GM12878 (cell line): ENCODE measurements at regions not wholly inside any gene's neighbourhood (a gene's known extent, or its start where the extent isn't known, plus 50 kb on each side); places are given as distances from the start of the nearest gene placed in this dataset.

Source experiments
- ATAC-seq: fragments of 200-7000 bp; cut with Tn5 transposase; 3 replicates; pipeline ENCODE4 v1.9.1; 2020; ENCODE audit warnings: mild to moderate bottlenecking, moderate library complexity
- BruUV-seq: library from RNA; stranded (reverse); fragments of 400-500 nt; replicated peaks from 2 replicates; lab custom pipeline; 2021; lab: Mats Ljungman, UMichigan
- CTCF ChIA-PET: fragments of 300-600 bp; sonication (Branson Sonifier 250); formaldehyde crosslinking; extraction: SDS; loops from one replicate; lab custom pipeline; 2021; ENCODE audit warnings: inconsistent platforms; lab: Yijun Ruan, JAX
- POLR2A ChIA-PET: fragments of 350-600 bp; formaldehyde crosslinking; extraction: SDS; loops from one replicate; lab custom pipeline; 2021; ENCODE audit warnings: inconsistent platforms; lab: Charles Lee
- RAD21 ChIA-PET: fragments of 300-600 bp; sonication (Branson Sonifier 250); formaldehyde crosslinking; loops from one replicate; lab custom pipeline; 2023; ENCODE audit warnings: antibody characterized with exemption; ENCODE audit not compliant: unreplicated experiment; lab: Charles Lee
- SMC1A ChIA-PET: fragments of 300-600 bp; sonication (Branson Sonifier 250); formaldehyde crosslinking; loops from one replicate; lab custom pipeline; 2023; ENCODE audit not compliant: unreplicated experiment, uncharacterized antibody; lab: Charles Lee
- DNase-seq: peaks from one replicate; pipeline ENCODE4 v3.0.0-alpha.2; 2011; ENCODE audit warnings: low read depth, low spot score
- FAIRE-seq: peaks from 3 replicates; lab custom pipeline; 2011; peaks lifted over from hg19 to GRCh38; lab: Jason Lieb, UNC
- H2AFZ ChIP-seq: 2 replicates; pipeline ENCODE4 v1.6.0; 2011; ENCODE audit warnings: low read depth, low read length, control low read depth; ENCODE audit not compliant: control insufficient read depth
- H3K27ac ChIP-seq: 2 replicates; pipeline ENCODE4 v1.5.1; 2011; ENCODE audit warnings: control low read depth; ENCODE audit not compliant: control insufficient read depth, insufficient read depth
- H3K27me3 ChIP-seq, 2 experiments: replicated peaks in 1 of 2; 2 replicates each; pipeline versions ENCODE4 v1.6.0 to v1.6.1; 2011; ENCODE audit warnings: low read length in 1 of 2; ENCODE audit not compliant: control insufficient read depth in 2 of 2, insufficient read depth in 2 of 2
- H3K36me3 ChIP-seq, 2 experiments: 2 replicates each; pipeline ENCODE4 v1.5.1; 2011; ENCODE audit warnings: low read length in 1 of 2; ENCODE audit not compliant: control insufficient read depth in 2 of 2, insufficient read depth in 2 of 2
- H3K4me1 ChIP-seq: 2 replicates; pipeline ENCODE4 v1.6.1; 2011; ENCODE audit warnings: mild to moderate bottlenecking, low read length, moderate library complexity, mixed read lengths; ENCODE audit not compliant: control insufficient read depth, insufficient read depth
- H3K4me2 ChIP-seq: 2 replicates; pipeline ENCODE4 v1.6.0; 2011; ENCODE audit warnings: control low read depth; ENCODE audit not compliant: control insufficient read depth, insufficient read depth
- H3K4me3 ChIP-seq: fragments of 200-600 bp; sonication (generic); 2 replicates; pipeline ENCODE4 v1.5.1; 2016
- H3K79me2 ChIP-seq: 2 replicates; pipeline ENCODE4 v1.6.0; 2011; ENCODE audit warnings: low read length; ENCODE audit not compliant: control insufficient read depth, insufficient read depth
- H3K9ac ChIP-seq: 2 replicates; pipeline ENCODE4 v1.8.0; 2011; ENCODE audit warnings: low read length, control low read depth, mixed read lengths; ENCODE audit not compliant: control insufficient read depth, insufficient read depth
- H3K9me3 ChIP-seq: replicated peaks from 3 replicates; pipeline ENCODE4 v1.5.1; 2011; ENCODE audit warnings: mild to moderate bottlenecking, low read length; ENCODE audit not compliant: control insufficient read depth, insufficient read depth
- H4K20me1 ChIP-seq: 2 replicates; pipeline ENCODE4 v1.6.0; 2011; ENCODE audit not compliant: control insufficient read depth, insufficient read depth
- CHD2 ChIP-seq: IDR thresholded peaks from 2 replicates; pipeline ENCODE4 v1.6.1; 2011; ENCODE audit warnings: low read depth, low read length, improper control_type of control experiment, borderline replicate concordance
- EED ChIP-seq: sonication (generic); IDR thresholded peaks from 2 replicates; pipeline ENCODE4 v1.6.1; 2016; ENCODE audit warnings: antibody characterized with exemption, low read depth
- ESRRA ChIP-seq: IDR thresholded peaks from 2 replicates; pipeline ENCODE4 v1.6.1; 2012; ENCODE audit warnings: mild to moderate bottlenecking, low read length, improper control_type of control experiment
- IKZF2 ChIP-seq, 2 experiments: fragments of 450-650 bp; IDR thresholded peaks; 2 replicates each; pipeline ENCODE4 v1.6.1; 2017; ENCODE audit warnings: mild to moderate bottlenecking in 2 of 2, moderate library complexity in 2 of 2
- JUNB ChIP-seq: IDR thresholded peaks from 2 replicates; pipeline ENCODE4 v1.6.1; 2016; ENCODE audit warnings: antibody characterized with exemption, mild to moderate bottlenecking
- PAX8 ChIP-seq: fragments of 450-650 bp; IDR thresholded peaks from 2 replicates; pipeline ENCODE4 v1.6.1; 2017; ENCODE audit warnings: mild to moderate bottlenecking, moderate library complexity
- POLR2A ChIP-seq: IDR thresholded peaks from 2 replicates; pipeline ENCODE4 v1.6.1; 2011; ENCODE audit warnings: low read depth, mild to moderate bottlenecking, low read length
- SIX5 ChIP-seq: IDR thresholded peaks from 2 replicates; pipeline ENCODE4 v1.6.1; 2011; ENCODE audit warnings: mild to moderate bottlenecking, low read depth, low read length, moderate library complexity; ENCODE audit not compliant: severe bottlenecking
- TAF1 ChIP-seq: IDR thresholded peaks from 2 replicates; pipeline ENCODE4 v1.6.1; 2011; ENCODE audit warnings: mild to moderate bottlenecking, low read depth, low read length, borderline replicate concordance
- TCF3 ChIP-seq: IDR thresholded peaks from 2 replicates; pipeline ENCODE4 v1.6.1; 2012; ENCODE audit warnings: low read depth, mild to moderate bottlenecking, low read length, borderline replicate concordance; ENCODE audit not compliant: insufficient read depth
- TCF7 ChIP-seq: IDR thresholded peaks from 2 replicates; pipeline ENCODE4 v1.6.1; 2014; ENCODE audit warnings: antibody characterized with exemption, borderline replicate concordance
- YY1 ChIP-seq: IDR thresholded peaks from 2 replicates; pipeline ENCODE4 v1.6.1; 2011; ENCODE audit warnings: low read depth, mild to moderate bottlenecking, low read length
- ZNF622 ChIP-seq: fragments of 450-650 bp; IDR thresholded peaks from 2 replicates; pipeline ENCODE4 v1.6.1; 2017; ENCODE audit warnings: mild to moderate bottlenecking, inconsistent platforms
- whole genome bisulfite sequencing: methylation state at CpG from one replicate; pipeline ENCODE4 v1.1.6; 2016; ENCODE audit warnings: low lambda C conversion rate; ENCODE audit not compliant: insufficient replicate concordance, insufficient coverage; ENCODE audit errors: missing lambda C conversion rate; 5-methylcytosine and 5-hydroxymethylcytosine counted together
- in situ Hi-C: fragments of 300-500 bp; cut with MboI; formaldehyde crosslinking; loops from 9 replicates; pipeline ENCODE4 v1.14.3; 2018; ENCODE audit warnings: mixed read lengths
- intact Hi-C: fragments of 100-400 bp; cut with micrococcal nuclease; formaldehyde crosslinking; loops from one replicate; pipeline ENCODE4 v1.14.2; 2022; ENCODE audit not compliant: unreplicated experiment
- TF ChIP-seq, protein P1 (sequence below), 3 experiments: IDR thresholded peaks in 2 of 3; conservative IDR thresholded peaks in 1 of 3; 2 replicates each; pipeline ENCODE4 v1.5.1; 2011; ENCODE audit warnings: low read depth in 3 of 3, low read length in 3 of 3, mild to moderate bottlenecking in 3 of 3, control low read depth in 2 of 3, moderate library complexity in 2 of 3, inconsistent platforms in 1 of 3, mixed read lengths in 1 of 3; ENCODE audit not compliant: control insufficient read depth in 2 of 3, insufficient read depth in 1 of 3; ENCODE audit errors: extremely low read depth in 1 of 3
- TF ChIP-seq, protein P2 (sequence below): fragments of 450-650 bp; IDR thresholded peaks from 2 replicates; pipeline ENCODE4 v1.6.1; 2016; ENCODE audit warnings: mild to moderate bottlenecking
- TF ChIP-seq, protein P3 (sequence below): fragments of 450-650 bp; IDR thresholded peaks from 2 replicates; pipeline ENCODE4 v1.6.1; 2017; ENCODE audit warnings: mild to moderate bottlenecking
- TF ChIP-seq, protein P4 (sequence below): fragments of 450-650 bp; IDR thresholded peaks from 2 replicates; pipeline ENCODE4 v1.6.1; 2018; ENCODE audit warnings: mild to moderate bottlenecking, low read depth, moderate library complexity; ENCODE audit not compliant: partially characterized antibody

- ATAC-seq, result no peak
Measured at GRCh38 chr20:40444516-40444915, 244.5 kb downstream of the MAFB start.

More at GRCh38 chr20:40444516-40444915, 244.5 kb downstream of the MAFB start:
- in situ Hi-C loops (no loop called here), intact Hi-C loops (no loop called here)
- SMC1A ChIA-PET, result no interaction called here
- Histone ChIP-seq H3K4me3 (no peak overlapping the region), H3K36me3 (no peaks in the 10 kb centered on the region), H3K9ac (no peak overlapping the region), H3K27ac (no peak overlapping the region), H2AFZ (no peak overlapping the region), H4K20me1 (no peaks in the 10 kb centered on the region), H3K9me3 (no peaks in the 10 kb centered on the region), H3K79me2 (no peaks in the 10 kb centered on the region), H3K4me2 (no peak overlapping the region), H3K27me3 (no peaks in the 10 kb centered on the region; a peak in 1 of 4 replicates), H3K4me1 (no peaks in the 10 kb centered on the region)
- TF ChIP-seq TCF3 (no peak), POLR2A (no peak), IKZF2 (IDR thresholded peaks at IDR 0.05) (no peak), TCF7 (no peak), SIX5 (no peak), PAX8 (no peak), CHD2 (no peak), TAF1 (no peak), ESRRA (no peak), YY1 (no peak), JUNB (no peak), ZNF622 (no peak), EED (no peak)
- TF ChIP-seq, protein P1, sequence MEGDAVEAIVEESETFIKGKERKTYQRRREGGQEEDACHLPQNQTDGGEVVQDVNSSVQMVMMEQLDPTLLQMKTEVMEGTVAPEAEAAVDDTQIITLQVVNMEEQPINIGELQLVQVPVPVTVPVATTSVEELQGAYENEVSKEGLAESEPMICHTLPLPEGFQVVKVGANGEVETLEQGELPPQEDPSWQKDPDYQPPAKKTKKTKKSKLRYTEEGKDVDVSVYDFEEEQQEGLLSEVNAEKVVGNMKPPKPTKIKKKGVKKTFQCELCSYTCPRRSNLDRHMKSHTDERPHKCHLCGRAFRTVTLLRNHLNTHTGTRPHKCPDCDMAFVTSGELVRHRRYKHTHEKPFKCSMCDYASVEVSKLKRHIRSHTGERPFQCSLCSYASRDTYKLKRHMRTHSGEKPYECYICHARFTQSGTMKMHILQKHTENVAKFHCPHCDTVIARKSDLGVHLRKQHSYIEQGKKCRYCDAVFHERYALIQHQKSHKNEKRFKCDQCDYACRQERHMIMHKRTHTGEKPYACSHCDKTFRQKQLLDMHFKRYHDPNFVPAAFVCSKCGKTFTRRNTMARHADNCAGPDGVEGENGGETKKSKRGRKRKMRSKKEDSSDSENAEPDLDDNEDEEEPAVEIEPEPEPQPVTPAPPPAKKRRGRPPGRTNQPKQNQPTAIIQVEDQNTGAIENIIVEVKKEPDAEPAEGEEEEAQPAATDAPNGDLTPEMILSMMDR (IDR thresholded peaks at IDR 0.05 in 2 of 3, conservative IDR thresholded peaks at IDR 0.05 in 1 of 3; ENCODE audit: control insufficient read depth in 2 of 3, extremely low read depth in 1 of 3, insufficient read depth in 1 of 3, low read depth in 3 of 3, low read length in 3 of 3), result no peak
- TF ChIP-seq, protein P2, sequence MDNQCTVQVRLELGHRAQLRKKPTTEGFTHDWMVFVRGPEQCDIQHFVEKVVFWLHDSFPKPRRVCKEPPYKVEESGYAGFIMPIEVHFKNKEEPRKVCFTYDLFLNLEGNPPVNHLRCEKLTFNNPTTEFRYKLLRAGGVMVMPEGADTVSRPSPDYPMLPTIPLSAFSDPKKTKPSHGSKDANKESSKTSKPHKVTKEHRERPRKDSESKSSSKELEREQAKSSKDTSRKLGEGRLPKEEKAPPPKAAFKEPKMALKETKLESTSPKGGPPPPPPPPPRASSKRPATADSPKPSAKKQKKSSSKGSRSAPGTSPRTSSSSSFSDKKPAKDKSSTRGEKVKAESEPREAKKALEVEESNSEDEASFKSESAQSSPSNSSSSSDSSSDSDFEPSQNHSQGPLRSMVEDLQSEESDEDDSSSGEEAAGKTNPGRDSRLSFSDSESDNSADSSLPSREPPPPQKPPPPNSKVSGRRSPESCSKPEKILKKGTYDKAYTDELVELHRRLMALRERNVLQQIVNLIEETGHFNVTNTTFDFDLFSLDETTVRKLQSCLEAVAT, result no peak
- TF ChIP-seq, protein P3, sequence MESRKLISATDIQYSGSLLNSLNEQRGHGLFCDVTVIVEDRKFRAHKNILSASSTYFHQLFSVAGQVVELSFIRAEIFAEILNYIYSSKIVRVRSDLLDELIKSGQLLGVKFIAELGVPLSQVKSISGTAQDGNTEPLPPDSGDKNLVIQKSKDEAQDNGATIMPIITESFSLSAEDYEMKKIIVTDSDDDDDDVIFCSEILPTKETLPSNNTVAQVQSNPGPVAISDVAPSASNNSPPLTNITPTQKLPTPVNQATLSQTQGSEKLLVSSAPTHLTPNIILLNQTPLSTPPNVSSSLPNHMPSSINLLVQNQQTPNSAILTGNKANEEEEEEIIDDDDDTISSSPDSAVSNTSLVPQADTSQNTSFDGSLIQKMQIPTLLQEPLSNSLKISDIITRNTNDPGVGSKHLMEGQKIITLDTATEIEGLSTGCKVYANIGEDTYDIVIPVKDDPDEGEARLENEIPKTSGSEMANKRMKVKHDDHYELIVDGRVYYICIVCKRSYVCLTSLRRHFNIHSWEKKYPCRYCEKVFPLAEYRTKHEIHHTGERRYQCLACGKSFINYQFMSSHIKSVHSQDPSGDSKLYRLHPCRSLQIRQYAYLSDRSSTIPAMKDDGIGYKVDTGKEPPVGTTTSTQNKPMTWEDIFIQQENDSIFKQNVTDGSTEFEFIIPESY, result no peak
- TF ChIP-seq, protein P4, sequence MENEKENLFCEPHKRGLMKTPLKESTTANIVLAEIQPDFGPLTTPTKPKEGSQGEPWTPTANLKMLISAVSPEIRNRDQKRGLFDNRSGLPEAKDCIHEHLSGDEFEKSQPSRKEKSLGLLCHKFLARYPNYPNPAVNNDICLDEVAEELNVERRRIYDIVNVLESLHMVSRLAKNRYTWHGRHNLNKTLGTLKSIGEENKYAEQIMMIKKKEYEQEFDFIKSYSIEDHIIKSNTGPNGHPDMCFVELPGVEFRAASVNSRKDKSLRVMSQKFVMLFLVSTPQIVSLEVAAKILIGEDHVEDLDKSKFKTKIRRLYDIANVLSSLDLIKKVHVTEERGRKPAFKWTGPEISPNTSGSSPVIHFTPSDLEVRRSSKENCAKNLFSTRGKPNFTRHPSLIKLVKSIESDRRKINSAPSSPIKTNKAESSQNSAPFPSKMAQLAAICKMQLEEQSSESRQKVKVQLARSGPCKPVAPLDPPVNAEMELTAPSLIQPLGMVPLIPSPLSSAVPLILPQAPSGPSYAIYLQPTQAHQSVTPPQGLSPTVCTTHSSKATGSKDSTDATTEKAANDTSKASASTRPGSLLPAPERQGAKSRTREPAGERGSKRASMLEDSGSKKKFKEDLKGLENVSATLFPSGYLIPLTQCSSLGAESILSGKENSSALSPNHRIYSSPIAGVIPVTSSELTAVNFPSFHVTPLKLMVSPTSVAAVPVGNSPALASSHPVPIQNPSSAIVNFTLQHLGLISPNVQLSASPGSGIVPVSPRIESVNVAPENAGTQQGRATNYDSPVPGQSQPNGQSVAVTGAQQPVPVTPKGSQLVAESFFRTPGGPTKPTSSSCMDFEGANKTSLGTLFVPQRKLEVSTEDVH, result no peak
- CTCF ChIA-PET, result interaction anchor here (0.6 kb wide), 1 partner anchor 102 kb away, joined by 3 read pairs; no protein-coding TSS in a partner anchor
- DNase-seq (no peak), FAIRE-seq (no peak)
- POLR2A ChIA-PET, result no interaction called here
- no TSS peak for BruUV-seq
- RAD21 ChIA-PET, result no interaction called here
- 40% methylated on average over 8 of the region's 8 CpGs for WGBS
